ENCODE measurements at regions not wholly inside any gene's neighbourhood (a gene's known extent, or its start where the extent isn't known, plus 50 kb on each side); places are given as distances from the start of the nearest gene placed in this dataset.
"Not testable (repeated sequence)": the region's sequence is repeated elsewhere in the genome, so short reads cannot be mapped to it uniquely, and the experiment has no call there.

DNA sequence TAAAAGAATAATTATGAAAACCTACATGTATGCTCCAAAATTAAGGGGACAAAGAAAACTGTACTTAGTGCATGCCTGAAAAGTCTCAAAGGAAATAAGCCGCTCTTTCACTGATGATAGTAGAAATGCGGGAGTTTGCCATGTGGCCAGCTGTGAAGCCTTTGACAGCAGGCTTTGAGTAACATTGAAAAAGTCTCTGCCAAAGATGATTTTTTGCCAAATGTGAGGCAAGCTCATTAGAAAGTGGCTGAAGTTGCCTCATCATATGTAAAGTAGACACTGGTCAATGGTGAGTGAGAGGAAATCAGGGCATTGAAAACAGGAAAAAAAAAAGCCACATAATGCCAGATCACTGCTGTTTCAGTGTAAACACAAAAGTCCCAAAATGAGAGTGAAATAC is 2360.1 kb downstream of the PCDH7 start:
- intact Hi-C loops (cut with micrococcal nuclease) = no loop called here
- Mint-ChIP-seq H3K9me3 (no peaks in the 10 kb centered on the region), H3K4me1 (no peaks in the 10 kb centered on the region), H3K36me3 (ENCODE audit: low read depth) (no peaks in the 10 kb centered on the region), H3K27ac (no peak overlapping the region), H3K4me3 (no peak overlapping the region), H3K27me3 (no peaks in the 10 kb centered on the region)
- DNase-seq = no peak

GRCh38 chr4:33085709-33086108 is 2365.5 kb downstream of the PCDH7 start:
- Mint-ChIP-seq H3K27me3 (no peaks in the 10 kb centered on the region), H3K9me3 (no peaks in the 10 kb centered on the region), H3K36me3 (ENCODE audit: low read depth) (no peaks in the 10 kb centered on the region), H3K4me1 (no peaks in the 10 kb centered on the region), H3K4me3 (no peak overlapping the region), H3K27ac (no peak overlapping the region)
- intact Hi-C loops (cut with micrococcal nuclease) = no loop called here
- DNase-seq = no peak

GRCh38 chr4:33086331-33086925 is 2366.3 kb downstream of the PCDH7 start:
- H3K27ac Mint-ChIP-seq = no peak overlapping the region
- intact Hi-C loops (cut with micrococcal nuclease) = no loop called here
- no peaks in the 10 kb centered on the region for H3K36me3 Mint-ChIP-seq (ENCODE audit: low read depth)
- no peaks in the 10 kb centered on the region for H3K4me1 Mint-ChIP-seq
- no peak for DNase-seq
- H3K4me3 Mint-ChIP-seq = no peak overlapping the region
- H3K9me3 Mint-ChIP-seq = no peaks in the 10 kb centered on the region
- no peaks in the 10 kb centered on the region for H3K27me3 Mint-ChIP-seq

DNA sequence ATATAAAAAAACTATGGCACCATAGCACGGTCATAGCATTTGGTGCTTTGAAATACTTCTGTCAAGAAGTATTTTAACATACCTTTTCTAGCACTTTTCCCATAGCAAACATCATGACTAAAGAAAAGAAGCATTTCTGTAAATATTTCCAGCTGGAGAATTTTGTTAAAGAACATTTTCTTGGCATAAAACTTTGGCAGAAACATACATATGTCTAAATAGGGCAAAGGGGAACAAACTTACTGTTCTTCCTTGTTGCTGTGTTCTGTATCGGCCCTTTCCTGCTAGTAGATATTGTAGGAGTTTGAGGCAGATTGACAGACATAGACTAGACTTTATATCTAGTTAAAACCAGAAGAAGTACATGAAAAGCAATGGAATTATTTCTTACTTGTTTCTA is 2368.5 kb downstream of the PCDH7 start:
- Mint-ChIP-seq H3K4me3 (no peak overlapping the region), H3K27me3 (no peaks in the 10 kb centered on the region), H3K9me3 (no peaks in the 10 kb centered on the region), H3K27ac (no peak overlapping the region), H3K4me1 (no peaks in the 10 kb centered on the region), H3K36me3 (ENCODE audit: low read depth) (no peaks in the 10 kb centered on the region)
- DNase-seq = no peak
- intact Hi-C loops (cut with micrococcal nuclease) = no loop called here

- H3K27me3 Mint-ChIP-seq = no peaks in the 10 kb centered on the region
- intact Hi-C loops (cut with micrococcal nuclease) = no loop called here
- H3K36me3 Mint-ChIP-seq (ENCODE audit: low read depth) = no peaks in the 10 kb centered on the region
- no peak overlapping the region for H3K27ac Mint-ChIP-seq
- DNase-seq = no peak
- no peaks in the 10 kb centered on the region for H3K4me1 Mint-ChIP-seq
- no peak overlapping the region for H3K4me3 Mint-ChIP-seq
- H3K9me3 Mint-ChIP-seq = no peaks in the 10 kb centered on the region
These were observed 2370.7 kb downstream of the PCDH7 start for GRCh38 chr4:33090910-33091309.

- no peak overlapping the region for H3K4me3 Mint-ChIP-seq
- no peaks in the 10 kb centered on the region for H3K36me3 Mint-ChIP-seq (ENCODE audit: low read depth)
- H3K4me1 Mint-ChIP-seq = no peaks in the 10 kb centered on the region
- no peaks in the 10 kb centered on the region for H3K9me3 Mint-ChIP-seq
- no peak for DNase-seq
- no peaks in the 10 kb centered on the region for H3K27me3 Mint-ChIP-seq
- no peak overlapping the region for H3K27ac Mint-ChIP-seq
- intact Hi-C loops (cut with micrococcal nuclease) = no loop called here
These were observed 2371.8 kb downstream of the PCDH7 start for GRCh38 chr4:33091961-33092360.

GRCh38 chr4:33104273-33104672 is 2384.1 kb downstream of the PCDH7 start:
- H3K4me1 Mint-ChIP-seq = no peaks in the 10 kb centered on the region
- no peak overlapping the region for H3K27ac Mint-ChIP-seq
- intact Hi-C loops (cut with micrococcal nuclease) = no loop called here
- no peak overlapping the region for H3K4me3 Mint-ChIP-seq
- no peaks in the 10 kb centered on the region for H3K36me3 Mint-ChIP-seq (ENCODE audit: low read depth)
- DNase-seq = no peak
- H3K9me3 Mint-ChIP-seq = peaks cover 22% of the 10 kb centered on the region
- no peaks in the 10 kb centered on the region for H3K27me3 Mint-ChIP-seq

- Mint-ChIP-seq H3K27ac (no peak overlapping the region), H3K36me3 (ENCODE audit: low read depth) (no peaks in the 10 kb centered on the region), H3K4me1 (no peaks in the 10 kb centered on the region), H3K4me3 (no peak overlapping the region), H3K27me3 (no peaks in the 10 kb centered on the region), H3K9me3 (peaks cover 15% of the 10 kb centered on the region)
- no peak for DNase-seq
- intact Hi-C loops (cut with micrococcal nuclease) = no loop called here
These were observed 2387.6 kb downstream of the PCDH7 start for GRCh38 chr4:33107814-33108213.

- Mint-ChIP-seq H3K36me3 (ENCODE audit: low read depth) (no peaks in the 10 kb centered on the region), H3K9me3 (peaks cover 15% of the 10 kb centered on the region), H3K27ac (no peak overlapping the region)
These were observed 2390.9 kb downstream of the PCDH7 start for GRCh38 chr4:33111117-33111516.

DNA sequence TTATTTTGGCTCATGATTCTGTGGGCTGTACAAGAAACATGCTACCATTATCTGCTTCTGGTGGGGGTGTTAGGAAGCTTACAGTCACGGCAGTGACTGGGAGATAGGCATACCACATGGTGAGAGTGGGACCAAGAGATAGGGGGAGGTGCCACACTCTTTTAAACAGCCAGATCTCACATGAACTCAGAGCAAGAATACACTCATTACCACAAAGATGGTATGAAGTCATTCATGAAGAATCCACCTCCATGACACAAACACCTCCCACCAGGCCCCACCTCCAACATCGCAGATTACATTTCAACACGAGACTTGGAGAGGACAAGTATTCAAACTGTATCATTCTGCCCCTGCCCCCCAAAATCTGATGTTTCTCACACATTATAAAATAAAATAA is 2396.7 kb downstream of the PCDH7 start:
- no peak for DNase-seq
- Mint-ChIP-seq H3K4me1 (no peaks in the 10 kb centered on the region), H3K4me3 (no peak overlapping the region), H3K36me3 (ENCODE audit: low read depth) (no peaks in the 10 kb centered on the region), H3K9me3 (peaks cover 11% of the 10 kb centered on the region), H3K27me3 (no peaks in the 10 kb centered on the region), H3K27ac (no peak overlapping the region)
- intact Hi-C loops (cut with micrococcal nuclease) = no loop called here

More at GRCh38 chr4:33111117-33111516, 2390.9 kb downstream of the PCDH7 start:
- intact Hi-C loops (cut with micrococcal nuclease) = no loop called here
- Mint-ChIP-seq H3K4me1 (no peaks in the 10 kb centered on the region), H3K27me3 (no peaks in the 10 kb centered on the region), H3K4me3 (no peak overlapping the region)
- no peak for DNase-seq

- Mint-ChIP-seq H3K27ac (no peak overlapping the region), H3K4me3 (no peak overlapping the region), H3K4me1 (no peaks in the 10 kb centered on the region), H3K27me3 (no peaks in the 10 kb centered on the region), H3K36me3 (ENCODE audit: low read depth) (no peaks in the 10 kb centered on the region), H3K9me3 (no peaks in the 10 kb centered on the region)
- intact Hi-C loops (cut with micrococcal nuclease) = no loop called here
- DNase-seq = no peak
These were observed 2405.8 kb downstream of the PCDH7 start for GRCh38 chr4:33126002-33126401.

GRCh38 chr4:33130662-33131061 is 2410.5 kb downstream of the PCDH7 start:
- H3K36me3 Mint-ChIP-seq (ENCODE audit: low read depth); H3K4me1 Mint-ChIP-seq; intact Hi-C loops (cut with micrococcal nuclease); DNase-seq; H3K27me3 Mint-ChIP-seq; H3K4me3 Mint-ChIP-seq; H3K27ac Mint-ChIP-seq; H3K9me3 Mint-ChIP-seq: not testable (repeated sequence)

DNA sequence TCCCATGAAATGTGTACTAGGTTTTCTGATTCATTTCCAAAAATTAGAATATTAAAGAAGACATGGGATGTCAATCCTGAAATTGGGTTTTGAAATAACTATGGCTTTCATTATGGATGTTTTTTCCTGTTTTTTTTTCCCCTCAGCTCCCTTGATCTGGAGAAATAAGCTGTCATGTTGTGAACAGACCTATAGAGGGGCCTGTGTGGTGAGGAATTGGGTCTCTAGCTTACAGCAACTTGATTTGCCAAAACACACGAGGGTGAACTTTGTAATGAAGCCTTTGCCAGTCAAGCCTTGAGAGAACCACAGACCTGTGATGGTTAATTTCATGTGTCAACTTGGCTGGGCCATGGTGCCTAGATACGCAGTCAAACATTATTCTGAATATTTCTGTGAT is 2413.6 kb downstream of the PCDH7 start:
- Mint-ChIP-seq H3K27me3 (no peaks in the 10 kb centered on the region), H3K4me1 (no peaks in the 10 kb centered on the region), H3K36me3 (ENCODE audit: low read depth) (no peaks in the 10 kb centered on the region), H3K27ac (no peak overlapping the region), H3K9me3 (no peaks in the 10 kb centered on the region), H3K4me3 (no peak overlapping the region)
- intact Hi-C loops (cut with micrococcal nuclease) = no loop called here
- DNase-seq = no peak

- Mint-ChIP-seq H3K36me3 (ENCODE audit: low read depth) (no peaks in the 10 kb centered on the region), H3K27me3 (no peaks in the 10 kb centered on the region), H3K27ac (no peak overlapping the region), H3K4me3 (no peak overlapping the region), H3K9me3 (no peaks in the 10 kb centered on the region), H3K4me1 (no peaks in the 10 kb centered on the region)
- no peak for DNase-seq
- intact Hi-C loops (cut with micrococcal nuclease) = no loop called here
These were observed 2414.2 kb downstream of the PCDH7 start for GRCh38 chr4:33134366-33134765.
